ENCODE measurements at regions not wholly inside any gene's neighbourhood (a gene's known extent, or its start where the extent isn't known, plus 50 kb on each side); places are given as distances from the start of the nearest gene placed in this dataset.

- peak in 1 of 3 donors; percentile 49 for DNase-seq
Observed at GRCh38 chr21:27713154-27714109, 746.5 kb upstream of the ADAMTS5 start.

GRCh38 chr21:27704567-27705166, 737.8 kb upstream of the ADAMTS5 start:
- TF ChIP-seq CTCF (IDR thresholded peaks at IDR 0.05) = no peak
- no peak for TF ChIP-seq POLR2A (IDR thresholded peaks at IDR 0.05)
- H3K27ac ChIP-seq = no peak overlapping the region
- DNase-seq = no peak
- no peaks in the 10 kb centered on the region for H3K27me3 ChIP-seq
- no peaks in the 10 kb centered on the region for H3K4me1 ChIP-seq
- no peak overlapping the region for H3K4me3 ChIP-seq
- H3K9me3 ChIP-seq = no peaks in the 10 kb centered on the region
- no peaks in the 10 kb centered on the region for H3K36me3 ChIP-seq

More at GRCh38 chr21:27713154-27714109, 746.5 kb upstream of the ADAMTS5 start:
- TF ChIP-seq CTCF (IDR thresholded peaks at IDR 0.05) = no peak
- TF ChIP-seq POLR2A (IDR thresholded peaks at IDR 0.05) = no peak
- H3K4me1 ChIP-seq = peaks cover 0 to 7% (median 0%) of the 10 kb centered on the region in 4 donors
- H3K9me3 ChIP-seq = no peaks in the 10 kb centered on the region
- no peak overlapping the region for H3K4me3 ChIP-seq
- H3K27ac ChIP-seq = peak overlapping the region in 1 of 4 donors; percentile 10
- no peaks in the 10 kb centered on the region for H3K27me3 ChIP-seq
- H3K36me3 ChIP-seq = no peaks in the 10 kb centered on the region

- no peaks in the 10 kb centered on the region for H3K4me1 ChIP-seq
- no peaks in the 10 kb centered on the region for H3K27me3 ChIP-seq
- no peaks in the 10 kb centered on the region for H3K9me3 ChIP-seq
- no peak overlapping the region for H3K27ac ChIP-seq
- no peak for TF ChIP-seq CTCF (IDR thresholded peaks at IDR 0.05)
- TF ChIP-seq POLR2A (IDR thresholded peaks at IDR 0.05) = no peak
- H3K4me3 ChIP-seq = no peak overlapping the region
- H3K36me3 ChIP-seq = no peaks in the 10 kb centered on the region
- DNase-seq = no peak
Observed at GRCh38 chr21:27703791-27704190, 736.9 kb upstream of the ADAMTS5 start.

- Histone ChIP-seq H3K27me3 (no peaks in the 10 kb centered on the region), H3K27ac (no peak overlapping the region)
- peak in 5 of 6 experiments; percentile 30 to 81 (median 77) for TF ChIP-seq CTCF (IDR thresholded peaks at IDR 0.05)
- no peak for TF ChIP-seq POLR2A (IDR thresholded peaks at IDR 0.05)
Observed at GRCh38 chr21:27700974-27701614, 734.2 kb upstream of the ADAMTS5 start.

GRCh38 chr21:27695246-27695645, 728.4 kb upstream of the ADAMTS5 start:
- Histone ChIP-seq H3K36me3 (no peaks in the 10 kb centered on the region), H3K27me3 (no peaks in the 10 kb centered on the region), H3K4me1 (no peaks in the 10 kb centered on the region), H3K4me3 (no peak overlapping the region), H3K9me3 (no peaks in the 10 kb centered on the region), H3K27ac (no peak overlapping the region)
- DNase-seq = no peak
- no peak for TF ChIP-seq POLR2A (IDR thresholded peaks at IDR 0.05)
- no peak for TF ChIP-seq CTCF (IDR thresholded peaks at IDR 0.05)

More at GRCh38 chr21:27700974-27701614, 734.2 kb upstream of the ADAMTS5 start:
- Histone ChIP-seq H3K9me3 (no peaks in the 10 kb centered on the region), H3K36me3 (no peaks in the 10 kb centered on the region), H3K4me1 (no peaks in the 10 kb centered on the region), H3K4me3 (no peak overlapping the region)
- DNase-seq = peak in 2 of 3 donors; percentile 77 to 88
